Hematopoietic multipotent progenitor cell treated with erythropoietin and hydrocortisone succinate and interleukin-3 and kit ligand, for 4 days (in vitro differentiated cells): ENCODE measurements at regions not wholly inside any gene's neighbourhood (a gene's known extent, or its start where the extent isn't known, plus 50 kb on each side); places are given as distances from the start of the nearest gene placed in this dataset.
"Not testable (repeated sequence)": the region's sequence is repeated elsewhere in the genome, so short reads cannot be mapped to it uniquely, and the experiment has no call there.

Experiments used
- DNase-seq: peaks from one replicate; pipeline ENCODE4 v3.0.0-alpha.2; 2015

DNA sequence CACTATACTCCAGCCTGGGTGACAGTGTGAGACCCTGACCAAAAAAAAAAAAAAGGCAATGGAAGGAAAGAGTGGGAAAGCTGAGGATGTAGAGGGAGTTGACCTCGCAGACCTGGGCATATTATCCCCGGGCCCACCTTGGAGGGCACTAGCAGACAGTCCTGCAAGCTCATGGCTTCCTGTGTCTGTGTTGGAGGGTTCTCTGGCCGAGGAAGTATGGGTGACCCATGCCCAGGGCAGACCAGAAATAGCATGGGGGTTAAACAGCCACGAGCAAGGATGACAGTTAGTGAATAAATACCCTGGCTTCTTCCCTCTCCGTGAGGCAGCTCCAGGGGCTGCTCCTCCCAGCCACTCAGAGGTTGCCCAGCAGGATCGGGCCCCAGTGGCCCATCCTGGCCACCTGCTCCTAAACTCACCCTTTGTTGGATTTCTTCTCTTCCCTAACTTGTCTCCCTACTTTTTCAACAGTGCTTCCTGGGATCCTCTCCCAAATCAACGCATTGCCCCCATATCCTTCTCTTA, 485.8 kb downstream of the ZNF536 start:
- DNase-seq = no peak

DNA sequence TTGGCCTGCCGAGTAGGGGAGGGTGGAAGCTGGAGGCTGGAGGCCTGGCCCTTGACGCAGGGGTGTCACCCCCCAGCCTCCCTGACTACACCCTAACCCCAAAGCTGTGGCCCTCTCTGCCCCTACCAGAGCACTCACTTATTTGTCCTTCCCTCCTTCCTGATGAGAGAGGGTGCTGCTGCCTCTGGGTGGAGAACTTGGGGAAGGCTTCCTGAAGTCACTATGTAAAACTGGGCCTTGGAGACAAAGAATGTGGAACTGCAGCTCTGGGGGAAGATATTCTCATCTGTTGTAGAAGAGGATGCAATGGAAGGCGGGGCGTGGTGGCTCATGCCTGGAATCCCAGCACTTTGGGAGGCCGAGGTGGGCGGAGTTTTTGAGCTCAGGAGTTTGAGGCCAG, 485.2 kb downstream of the ZNF536 start:
- DNase-seq = no peak

DNA sequence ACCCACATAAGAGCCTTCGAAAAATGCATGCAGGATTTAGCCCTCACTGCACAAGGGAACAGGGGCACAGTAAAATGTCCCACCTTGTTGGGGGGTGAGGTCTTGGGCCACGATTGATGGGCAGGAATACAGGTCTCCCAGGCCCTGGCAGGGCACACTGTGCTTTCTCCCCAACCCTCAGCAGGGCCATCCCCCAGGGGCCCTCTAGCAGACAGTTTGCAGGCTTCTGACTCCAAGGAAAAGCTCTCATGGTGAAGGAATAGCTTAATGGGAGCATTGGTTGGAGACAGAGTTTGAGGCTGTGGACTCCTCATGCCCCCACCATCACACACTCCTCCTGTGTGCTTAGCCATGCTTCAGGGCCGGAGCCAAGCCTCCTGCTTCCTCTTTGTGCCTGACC, 484.6 kb downstream of the ZNF536 start:
- DNase-seq = no peak

DNA sequence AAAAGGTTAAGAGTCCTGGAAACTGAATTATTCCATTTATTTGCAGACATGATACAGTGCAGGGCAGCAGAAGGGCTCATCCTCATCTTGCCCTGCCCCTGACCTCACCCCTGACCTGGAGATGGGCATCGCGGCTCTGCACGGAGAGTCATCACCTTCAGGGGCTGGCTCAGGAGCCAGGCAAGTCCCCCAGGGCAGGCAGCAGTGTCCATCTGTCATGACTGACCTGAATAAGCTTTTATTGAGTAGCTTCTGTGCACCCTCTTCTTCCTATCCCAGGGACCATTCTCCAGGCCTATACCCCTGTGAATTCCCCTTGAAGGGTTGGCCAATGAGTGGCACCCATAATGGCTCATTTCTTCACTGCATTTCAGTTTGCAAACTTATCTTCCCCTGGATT, 484.2 kb downstream of the ZNF536 start:
- no peak for DNase-seq

DNA sequence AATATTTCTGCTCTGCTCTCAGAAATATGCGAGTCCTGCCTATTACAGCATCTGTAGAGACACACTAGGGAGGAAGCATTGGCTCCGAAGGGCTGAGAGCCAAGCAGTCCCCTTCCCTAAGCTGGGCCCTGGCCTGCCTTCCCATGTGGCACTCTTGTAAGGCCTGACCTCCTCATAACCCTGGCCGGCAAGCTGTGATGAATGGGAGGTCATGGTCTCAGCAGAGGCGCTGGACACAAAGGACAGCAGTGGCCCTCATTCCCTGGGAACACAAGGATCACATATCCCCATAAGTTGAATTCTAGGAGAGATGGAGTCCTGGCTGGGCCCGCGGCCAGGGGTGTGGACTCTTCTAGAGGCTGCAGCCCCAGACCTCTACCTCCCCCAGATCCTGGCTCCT, 483.3 kb downstream of the ZNF536 start:
- no peak for DNase-seq

DNA sequence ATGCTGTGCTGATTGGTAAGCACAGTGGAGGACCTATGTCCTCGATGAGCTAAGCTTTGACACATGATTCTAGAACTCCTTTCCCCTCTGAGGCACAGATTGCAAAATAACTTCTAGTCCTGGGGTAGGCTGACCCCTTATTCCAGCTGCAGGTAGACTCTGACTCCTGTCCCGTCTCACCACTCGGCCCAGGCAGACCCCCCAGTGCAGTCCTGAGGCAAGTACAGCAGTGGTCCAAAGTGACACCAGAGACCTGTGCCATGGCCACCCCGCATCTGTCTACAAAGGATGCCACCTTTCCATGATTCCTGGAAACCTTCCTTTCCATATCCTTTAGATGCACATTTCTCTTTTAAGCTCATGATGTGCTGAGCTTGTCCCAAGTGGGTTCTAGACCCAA, 482.5 kb downstream of the ZNF536 start:
- no peak for DNase-seq

DNA sequence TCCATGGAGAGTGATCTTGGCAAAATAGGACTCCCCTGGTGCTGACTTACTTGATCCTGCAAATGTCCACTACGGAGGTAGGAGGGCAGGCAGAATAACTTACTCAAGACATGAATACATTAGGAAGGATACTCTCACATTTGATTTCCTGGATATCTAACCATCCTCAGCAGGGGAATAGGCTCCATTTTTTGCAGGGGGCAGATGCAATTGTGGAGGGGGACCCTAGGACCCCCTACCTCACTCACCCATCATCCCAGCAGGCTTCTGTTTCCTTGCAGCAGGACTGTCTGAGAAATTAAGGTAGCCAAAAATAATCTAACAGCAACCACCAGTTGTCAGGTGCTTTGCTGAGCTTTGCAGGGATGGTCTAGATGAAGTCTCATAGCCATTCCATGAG, 482.0 kb downstream of the ZNF536 start:
- DNase-seq = no peak

DNA sequence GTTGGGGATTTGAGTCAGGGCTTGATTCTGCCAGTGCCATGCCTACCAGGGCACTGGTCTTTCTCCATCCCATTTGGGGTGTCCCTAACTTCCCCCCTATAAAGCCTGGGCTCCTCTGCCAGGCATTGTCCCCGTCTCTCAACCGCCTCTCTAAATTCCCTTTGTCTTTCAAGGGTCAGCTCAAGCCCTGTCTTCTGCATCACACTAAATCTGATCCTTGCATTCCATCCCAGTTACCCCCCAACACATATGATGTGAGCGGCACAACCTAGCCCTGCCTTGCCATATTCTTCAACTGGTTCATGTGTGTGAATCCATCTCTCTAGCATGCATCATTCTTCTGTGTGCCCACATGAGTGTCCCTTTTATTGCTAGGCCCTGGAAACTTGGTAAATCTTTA, 480.9 kb downstream of the ZNF536 start:
- no peak for DNase-seq

DNA sequence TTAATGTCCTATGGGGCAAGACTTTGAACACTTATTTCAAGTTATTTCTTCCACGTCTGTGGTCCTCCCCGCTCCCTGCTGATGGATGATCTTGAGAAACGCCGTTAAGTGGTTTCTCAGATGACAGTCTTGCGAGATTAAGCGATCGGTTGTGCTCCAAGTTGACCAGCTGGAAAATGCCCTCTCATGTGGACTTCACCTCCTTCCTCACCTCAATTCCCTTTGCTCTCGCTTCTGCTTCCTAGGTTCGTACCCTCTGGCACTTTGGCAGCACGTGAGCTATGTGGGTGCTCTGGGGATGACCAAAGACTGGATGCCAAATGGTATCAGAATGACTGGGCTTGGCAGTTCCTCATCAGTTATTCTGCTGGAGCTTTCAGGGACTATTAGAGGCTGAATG, 480.0 kb downstream of the ZNF536 start:
- no peak for DNase-seq

DNA sequence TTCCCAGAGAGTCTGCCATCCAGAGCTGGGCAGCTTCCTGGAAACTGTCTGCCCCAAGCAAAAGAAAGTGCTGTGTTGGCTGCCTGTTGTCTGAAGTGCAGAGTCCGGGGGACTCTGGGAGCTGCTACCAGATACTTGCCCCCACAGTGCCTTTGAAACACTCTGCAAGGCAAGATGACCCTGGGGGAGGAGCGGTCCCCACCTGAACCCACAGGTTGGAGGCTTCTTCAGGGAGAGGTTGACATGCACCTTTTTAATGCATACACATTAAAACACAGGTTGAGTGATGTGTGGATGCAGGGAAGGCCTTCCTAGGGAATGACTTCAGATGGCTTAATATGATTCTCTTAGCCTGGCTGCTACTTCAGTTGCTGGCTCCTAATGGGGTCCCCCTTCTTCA, 479.5 kb downstream of the ZNF536 start:
- no peak for DNase-seq

DNA sequence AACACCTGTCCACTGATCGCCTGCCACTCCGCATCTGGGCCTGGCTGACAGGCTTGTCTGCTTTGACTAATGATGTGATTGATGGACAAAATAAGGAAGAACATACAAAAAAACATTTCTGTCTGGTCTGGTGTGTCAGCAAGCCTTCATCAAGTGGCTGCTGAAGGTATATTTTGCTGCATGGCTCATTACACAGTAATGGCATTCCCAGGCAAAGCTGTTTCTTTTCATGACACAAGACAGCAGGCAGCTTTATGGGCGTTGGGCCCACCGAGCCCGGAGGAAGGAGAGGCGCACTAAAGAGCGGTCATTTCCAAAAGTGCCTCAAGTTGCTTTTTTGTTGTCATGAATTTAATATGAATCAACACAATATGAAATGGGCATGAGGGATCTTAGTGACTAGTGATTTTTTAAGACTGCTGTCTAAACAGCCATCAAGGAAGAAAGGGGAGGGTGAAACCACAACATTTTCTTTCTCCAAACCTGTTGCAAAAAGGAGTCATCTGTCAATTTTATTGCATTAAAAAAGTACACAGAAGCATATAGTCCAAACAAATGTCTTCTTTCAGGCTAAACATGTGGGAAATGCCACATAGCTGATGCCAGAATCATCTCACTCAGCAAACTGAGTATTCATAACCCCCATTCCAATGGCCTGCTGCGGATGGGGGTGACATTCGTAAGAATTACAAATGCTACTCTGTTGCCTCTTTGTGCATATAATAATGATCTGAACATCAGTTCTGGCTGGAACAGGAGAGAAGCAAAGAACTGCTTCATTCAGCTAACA, 476.6 kb downstream of the ZNF536 start:
- no peak for DNase-seq

DNA sequence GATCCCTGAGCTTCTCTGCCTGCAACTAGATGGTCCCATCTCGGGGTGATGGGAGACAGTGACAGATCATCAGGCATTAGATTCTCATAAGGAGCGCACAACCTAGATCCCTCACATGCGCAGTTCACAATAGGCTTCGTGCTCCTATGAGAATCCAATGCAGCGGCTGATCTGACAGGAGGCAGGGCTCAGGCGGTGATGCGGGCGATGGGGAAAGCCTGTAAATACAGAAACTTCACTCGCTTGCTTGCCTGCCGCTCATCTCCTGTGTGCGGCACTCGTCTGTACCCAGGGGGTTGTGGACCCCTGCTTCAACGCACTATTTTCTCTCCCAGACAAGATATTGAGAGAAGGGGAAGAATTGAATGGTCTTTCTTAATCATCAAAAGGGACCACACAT, 473.9 kb downstream of the ZNF536 start:
- DNase-seq = no peak

DNA sequence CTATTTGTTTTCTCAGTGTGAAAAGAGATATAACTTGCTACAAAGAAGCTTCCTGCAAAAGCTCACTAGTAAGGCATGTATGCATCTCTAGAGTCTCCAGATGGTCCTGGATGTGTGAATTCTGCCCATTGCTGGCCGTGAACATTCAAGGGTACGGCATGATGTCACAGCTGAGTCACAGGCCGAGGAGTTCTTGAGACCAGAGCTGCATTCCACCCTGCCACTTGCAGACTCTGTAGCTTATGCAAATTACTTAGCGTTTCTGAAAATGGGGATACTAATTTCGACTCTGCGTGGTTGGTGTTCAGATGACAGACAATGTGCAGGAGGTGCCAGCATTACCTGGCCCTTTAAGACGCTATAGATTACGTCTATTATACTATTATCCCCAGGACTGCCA, 470.7 kb downstream of the ZNF536 start:
- DNase-seq = no peak

DNA sequence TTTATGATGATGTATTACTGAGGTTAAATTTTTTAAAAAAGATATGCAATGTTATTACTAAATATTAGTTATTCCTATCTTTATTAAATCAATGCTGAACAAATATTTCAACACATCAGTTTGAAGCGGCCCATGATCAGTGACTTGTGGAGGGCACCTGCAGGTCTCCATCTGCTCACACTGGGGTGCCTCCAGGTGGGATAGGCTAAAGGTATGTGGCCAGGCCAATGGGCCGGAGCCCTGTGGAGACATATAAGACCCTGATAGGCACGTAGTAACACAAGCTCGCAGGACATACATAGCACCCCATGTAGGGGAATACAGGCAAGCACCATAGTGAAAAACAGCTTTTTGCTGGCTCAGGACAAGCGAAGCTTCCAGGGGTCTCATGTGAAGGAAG, 469.8 kb downstream of the ZNF536 start:
- DNase-seq = no peak

DNA sequence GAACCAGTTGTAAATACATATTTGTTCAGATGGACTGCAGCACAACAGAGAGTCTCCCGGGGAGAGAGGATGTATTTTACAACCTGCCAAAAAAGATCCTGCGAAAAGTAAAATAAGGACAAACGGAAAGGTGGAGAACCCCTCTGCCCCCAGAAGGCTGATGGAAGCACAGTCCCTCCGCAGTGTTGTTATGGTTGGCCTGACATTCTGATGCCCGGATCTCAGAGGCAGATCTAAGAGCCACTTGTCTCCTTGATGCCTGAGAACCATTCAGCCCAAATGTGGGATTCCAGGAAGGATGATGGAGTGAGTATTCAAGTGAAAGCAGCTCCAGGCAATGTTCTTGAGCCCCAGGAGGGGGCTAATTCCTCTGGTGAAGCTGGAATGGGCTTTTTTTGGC, 458.7 kb downstream of the ZNF536 start:
- DNase-seq = no peak

DNA sequence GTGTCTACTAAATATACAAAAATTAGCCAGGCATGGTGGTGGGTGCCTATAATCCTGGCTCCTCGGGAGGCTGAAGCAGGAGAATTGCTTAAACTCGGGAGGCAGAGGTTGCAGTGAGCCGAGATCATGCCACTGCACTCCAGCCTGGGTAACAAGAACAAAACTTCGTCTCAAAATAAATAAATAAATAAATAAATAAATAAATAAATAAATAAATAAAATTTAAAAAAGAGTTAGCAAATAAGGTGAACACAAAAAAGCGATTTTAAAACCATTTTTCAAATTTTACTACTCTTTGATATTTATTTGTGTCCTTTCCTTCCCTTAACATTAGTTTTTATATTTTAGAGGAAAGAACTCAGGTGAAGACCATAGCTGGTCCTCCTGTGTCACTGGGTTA, 453.3 kb downstream of the ZNF536 start:
- not testable (repeated sequence) for DNase-seq

DNA sequence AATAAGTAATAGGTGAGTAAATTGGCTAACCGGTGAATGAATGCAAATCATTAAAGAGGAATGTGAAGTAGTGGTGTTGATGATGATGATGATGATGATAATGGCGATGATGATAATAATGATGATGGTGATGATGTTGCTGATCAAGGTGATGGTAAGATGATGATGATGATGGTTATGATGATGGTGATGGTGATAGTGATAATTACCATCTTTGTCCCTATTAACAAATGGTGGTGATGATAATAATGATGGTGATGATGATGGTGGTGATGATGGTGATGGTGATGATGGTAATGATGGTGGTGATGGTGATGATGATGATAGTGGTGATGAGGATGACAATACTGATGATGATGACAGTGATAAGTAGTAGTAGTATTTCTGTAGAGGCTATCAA, 452.6 kb downstream of the ZNF536 start:
- no peak for DNase-seq

DNA sequence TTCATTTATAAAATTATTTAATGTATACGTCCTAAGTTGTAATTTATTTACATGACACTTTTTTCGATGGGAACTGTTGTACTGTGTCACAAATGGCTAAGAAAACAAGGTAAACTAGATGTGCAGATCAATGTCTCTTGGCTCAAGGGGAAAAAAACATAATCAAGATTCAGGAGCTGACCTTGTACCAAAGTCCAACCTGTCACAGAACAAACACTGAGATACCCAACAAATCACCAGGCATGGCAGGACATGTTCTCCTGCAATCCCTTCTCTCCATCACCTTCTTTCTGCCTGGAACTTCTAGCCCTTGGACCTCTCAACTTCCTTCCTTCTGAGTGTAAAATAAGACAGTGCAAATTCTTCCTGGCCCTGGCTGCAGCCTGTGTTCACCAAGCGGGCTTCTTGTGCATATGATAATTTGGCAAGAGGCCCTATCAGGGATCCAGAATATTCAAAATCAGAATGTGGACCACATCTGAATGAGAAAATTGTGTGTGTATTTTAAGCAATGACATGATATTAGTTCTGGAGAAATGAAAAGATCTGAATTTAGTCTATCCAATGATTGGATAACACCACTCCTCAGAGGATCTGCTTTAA, 445.9 kb downstream of the ZNF536 start:
- no peak for DNase-seq

DNA sequence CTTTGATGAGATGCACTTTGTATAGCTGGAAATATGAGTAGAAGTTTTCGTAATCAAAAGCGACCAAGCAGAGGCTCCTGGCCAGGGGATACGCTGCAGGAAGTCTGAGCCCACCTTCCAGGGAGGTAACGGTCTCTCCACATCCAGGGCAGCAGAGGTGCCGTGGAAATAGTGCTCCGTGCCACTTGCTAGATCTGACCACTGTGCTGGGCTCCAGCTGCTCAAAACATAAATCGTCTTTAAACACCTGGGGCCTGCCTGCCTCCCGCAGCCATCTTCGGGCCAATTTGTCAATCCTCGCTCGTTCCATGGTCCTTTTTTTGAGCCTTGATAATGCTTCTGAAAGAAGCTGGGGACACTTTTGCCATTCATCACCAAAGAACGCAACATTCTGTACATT, 445.0 kb downstream of the ZNF536 start:
- DNase-seq = no peak

DNA sequence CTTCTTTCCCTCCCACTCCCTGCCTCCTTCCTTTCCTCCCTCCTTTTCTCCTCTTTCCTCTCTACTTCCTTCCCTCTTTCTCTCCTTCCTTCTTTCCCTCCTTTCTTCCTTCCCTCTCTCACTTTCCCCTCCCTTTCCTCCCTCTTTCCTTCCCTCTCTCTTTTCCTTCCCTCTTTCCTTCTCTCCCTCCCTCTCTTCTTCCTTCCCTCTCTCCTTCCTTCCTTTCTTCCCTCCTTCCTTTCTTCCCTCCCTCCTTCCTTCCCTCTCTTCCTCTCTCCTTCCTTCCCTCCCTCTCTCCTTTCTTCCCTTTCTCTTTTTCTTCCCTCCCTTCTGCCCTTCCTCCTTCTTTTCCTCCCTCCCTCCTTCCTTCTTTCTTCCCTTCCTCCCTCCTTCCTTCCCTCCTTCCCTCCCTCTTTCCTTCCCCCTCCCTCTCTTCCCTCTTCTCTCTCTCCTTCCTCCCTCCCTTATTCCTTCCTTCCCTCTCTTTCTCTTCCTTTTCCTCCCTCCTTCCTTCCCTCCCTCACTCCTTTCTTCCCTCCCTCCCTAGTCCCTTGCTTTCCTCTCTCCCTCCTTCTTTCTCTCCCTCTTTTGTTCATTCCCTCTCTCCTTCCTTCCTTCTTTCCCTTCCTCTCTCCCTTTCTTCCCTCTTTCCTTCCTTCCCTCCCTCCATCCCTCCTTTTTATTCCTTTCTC, 443.9 kb downstream of the ZNF536 start:
- no peak for DNase-seq

DNA sequence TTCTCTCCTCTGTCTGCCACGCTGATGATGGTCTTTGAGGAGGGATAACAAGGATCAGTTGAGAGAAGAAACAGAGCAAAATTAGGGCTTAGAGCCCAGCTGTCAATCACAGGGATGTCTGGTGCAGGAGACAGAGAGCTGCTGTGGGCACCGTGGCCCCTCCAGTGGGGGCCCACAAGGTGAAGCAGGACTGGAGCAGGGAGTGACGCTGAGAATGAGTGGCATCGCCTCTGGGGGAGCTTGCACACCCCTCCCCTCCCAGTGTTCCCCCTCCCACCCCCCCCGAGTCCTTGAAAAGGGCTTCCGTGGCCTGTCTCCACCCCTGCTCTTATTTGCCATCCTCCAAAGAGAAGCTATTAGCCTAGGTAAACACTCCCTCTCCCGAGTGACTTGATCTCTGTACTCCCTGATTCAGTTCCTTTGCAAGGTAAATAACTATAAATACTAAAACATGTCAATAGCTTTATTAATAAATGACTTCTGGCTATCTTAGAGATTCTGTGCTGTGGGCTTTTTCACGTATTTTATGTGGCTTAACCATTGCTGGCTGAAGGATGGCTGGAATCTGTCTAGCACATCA, 440.0 kb downstream of the ZNF536 start:
- DNase-seq = no peak

DNA sequence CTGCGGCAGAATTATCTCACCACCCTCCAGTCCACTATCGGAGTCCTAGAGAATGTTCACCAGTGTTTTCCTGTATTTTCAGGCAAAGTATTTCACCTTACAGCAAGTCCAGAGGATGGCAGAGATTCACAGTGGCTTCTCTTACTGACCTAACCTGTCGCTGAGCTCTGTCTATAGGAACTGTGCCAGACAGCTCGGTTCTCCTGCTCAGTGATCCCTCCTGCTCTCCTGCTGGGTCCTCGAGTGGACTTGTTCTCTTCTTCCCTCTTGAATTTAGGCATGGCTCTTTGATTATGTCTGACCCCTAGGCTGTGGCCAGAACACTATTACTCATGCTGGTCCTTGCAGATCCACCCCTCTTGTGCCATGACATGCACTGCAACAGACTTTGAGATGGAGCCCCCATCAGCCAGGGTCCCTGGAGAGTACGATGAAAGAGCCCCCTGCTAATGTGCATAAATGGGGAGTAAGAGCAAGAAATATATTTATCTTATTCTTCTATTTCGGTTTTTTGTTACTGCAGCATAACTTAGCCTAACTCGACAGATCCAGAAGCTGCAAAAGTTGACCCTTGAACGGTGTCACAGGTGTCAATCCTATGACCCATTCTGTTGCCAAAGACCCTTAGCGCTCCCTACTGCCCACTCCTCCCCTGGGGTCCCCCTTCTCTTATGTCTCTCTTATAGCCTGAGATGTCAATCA, 439.4 kb downstream of the ZNF536 start:
- no peak for DNase-seq

DNA sequence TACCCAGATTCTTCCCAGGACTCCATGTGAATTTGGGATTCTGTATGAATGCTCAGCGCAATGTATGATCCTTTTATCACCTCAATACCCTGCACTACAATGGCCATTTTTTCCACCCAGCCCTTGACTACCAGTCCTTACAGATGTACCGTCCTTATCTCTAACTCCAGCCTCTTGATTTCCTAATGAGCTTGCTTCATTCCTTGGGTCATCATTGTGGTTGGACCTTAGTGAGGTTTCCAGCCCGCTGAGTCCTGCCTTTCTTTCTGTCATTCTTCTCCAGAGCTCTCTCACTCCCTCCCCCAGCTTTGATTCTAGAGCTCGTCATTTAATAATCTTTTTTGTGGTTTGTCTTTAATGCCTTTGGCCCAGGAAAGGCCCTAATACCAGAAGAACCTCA, 438.5 kb downstream of the ZNF536 start:
- peak; percentile 69 for DNase-seq
